HepG2 (cell line): ENCODE measurements at regions not wholly inside any gene's neighbourhood (a gene's known extent, or its start where the extent isn't known, plus 50 kb on each side); places are given as distances from the start of the nearest gene placed in this dataset.

ENCODE experiments used
- ATAC-seq: fragments of 200-7000 bp; cut with Tn5 transposase; 3 replicates; pipeline ENCODE4 v1.9.1; 2020; ENCODE audit warnings: mild to moderate bottlenecking, moderate library complexity
- BruUV-seq: library from RNA; stranded (reverse); fragments of 400-500 nt; replicated peaks from 2 replicates; lab custom pipeline; 2021; lab: Mats Ljungman, UMichigan
- CTCF ChIA-PET: fragments of 300-600 bp; formaldehyde crosslinking; extraction: SDS; loops from one replicate; lab custom pipeline; 2021; ENCODE audit warnings: low total read pairs, inconsistent platforms, low intra/inter-chr PET ratio; lab: Yijun Ruan, JAX
- POLR2A ChIA-PET: fragments of 350-600 bp; sonication (Branson Sonifier 250); formaldehyde crosslinking; loops from one replicate; lab custom pipeline; 2020; ENCODE audit warnings: antibody characterized with exemption, inconsistent platforms; lab: Yijun Ruan, JAX
- DNase-seq: peaks from one replicate; pipeline ENCODE4 v3.0.0-alpha.2; 2015; ENCODE audit warnings: low spot score
- FAIRE-seq: peaks from 3 replicates; lab custom pipeline; 2011; peaks lifted over from hg19 to GRCh38; lab: Jason Lieb, UNC
- H2AFZ ChIP-seq: one replicate; pipeline ENCODE4 v1.6.1; 2011; ENCODE audit warnings: low read length, inconsistent platforms
- H3K27ac ChIP-seq: fragments of 300-600 bp; 3 replicates; pipeline ENCODE4 v1.8.0; 2011; ENCODE audit warnings: mixed run types, mild to moderate bottlenecking, mixed read lengths, low read length, inconsistent platforms; ENCODE audit not compliant: insufficient read depth; ENCODE audit errors: extremely low read length
- H3K27me3 ChIP-seq, 2 experiments: fragments of 200-600 bp in 1 of 2; 2 replicates in 1 of 2; 3 replicates in 1 of 2; pipeline versions ENCODE4 v1.6.0 to v1.8.0; 2011; ENCODE audit warnings: low read length in 2 of 2, mild to moderate bottlenecking in 2 of 2, moderate library complexity in 2 of 2, inconsistent platforms in 1 of 2; ENCODE audit not compliant: insufficient read depth in 2 of 2, control insufficient read depth in 1 of 2
- H3K36me3 ChIP-seq, 2 experiments: fragments of 200-600 bp in 1 of 2; replicated peaks in 1 of 2; 2 replicates in 1 of 2; 3 replicates in 1 of 2; pipeline versions ENCODE4 v1.5.1 to v1.8.0; 2011; ENCODE audit warnings: low read length in 2 of 2, inconsistent platforms in 1 of 2; ENCODE audit not compliant: insufficient read depth in 2 of 2, control insufficient read depth in 1 of 2
- H3K4me1 ChIP-seq: 2 replicates; pipeline ENCODE4 v1.5.1; 2012; ENCODE audit warnings: low read length, inconsistent platforms; ENCODE audit not compliant: insufficient read depth
- H3K4me2 ChIP-seq: 2 replicates; pipeline ENCODE4 v1.6.0; 2011; ENCODE audit warnings: low read depth, low read length, inconsistent platforms
- H3K4me3 ChIP-seq, 3 experiments: fragments of 200-600 bp in 1 of 3; sonication (generic), shearing (Covaris generic) in 1 of 3; replicated peaks in 1 of 3; 2 replicates each; pipeline ENCODE4 v1.5.1; 2011 to 2016; ENCODE audit warnings: low read length in 3 of 3, inconsistent platforms in 2 of 3, low read depth in 2 of 3, mild to moderate bottlenecking in 2 of 3, control low read depth in 1 of 3, mixed read lengths in 1 of 3; ENCODE audit not compliant: insufficient read depth in 1 of 3
- H3K79me2 ChIP-seq: one replicate; pipeline ENCODE4 v1.6.1; 2011; ENCODE audit warnings: low read length, inconsistent platforms; ENCODE audit not compliant: insufficient read depth
- H3K9ac ChIP-seq: 2 replicates; pipeline ENCODE4 v1.6.0; 2011; ENCODE audit warnings: mild to moderate bottlenecking, low read depth, low read length, inconsistent platforms; ENCODE audit not compliant: insufficient read depth
- H3K9me3 ChIP-seq: 2 replicates; pipeline ENCODE4 v1.5.1; 2012; ENCODE audit warnings: mild to moderate bottlenecking, low read length
- H4K20me1 ChIP-seq: 2 replicates; pipeline ENCODE4 v1.6.0; 2011; ENCODE audit warnings: inconsistent platforms, mild to moderate bottlenecking, low read length, moderate library complexity; ENCODE audit not compliant: insufficient read depth
- ISL2 ChIP-seq: sonication (generic); formaldehyde crosslinking; IDR thresholded peaks from 2 replicates; pipeline ENCODE4 v1.5.0; 2020; ENCODE audit warnings: missing genetic modification reagents
- MAZ ChIP-seq, 2 experiments: sonication (generic) in 1 of 2; formaldehyde crosslinking in 1 of 2; IDR thresholded peaks; 2 replicates each; pipeline versions ENCODE4 v1.5.0 to v1.6.1; 2012 to 2020; ENCODE audit warnings: low read depth in 2 of 2, mild to moderate bottlenecking in 2 of 2, borderline replicate concordance in 1 of 2, improper control_type of control experiment in 1 of 2, low read length in 1 of 2, missing genetic modification reagents in 1 of 2, moderate library complexity in 1 of 2
- MYC ChIP-seq: sonication (generic); formaldehyde crosslinking; IDR thresholded peaks from 2 replicates; pipeline ENCODE4 v1.9.0; 2021; ENCODE audit warnings: missing genetic modification reagents, borderline replicate concordance
- NCOR1 ChIP-seq: fragments of 200-600 bp; sonication (generic); IDR thresholded peaks from 2 replicates; pipeline ENCODE4 v1.7.0; 2017; ENCODE audit warnings: antibody characterized with exemption, low read length, borderline replicate concordance
- PAWR ChIP-seq: sonication (generic); formaldehyde crosslinking; IDR thresholded peaks from 2 replicates; pipeline ENCODE4 v1.4.0; 2020; ENCODE audit warnings: missing genetic modification reagents, mild to moderate bottlenecking, borderline replicate concordance
- SETDB1 ChIP-seq: sonication (generic); formaldehyde crosslinking; IDR thresholded peaks from 2 replicates; pipeline ENCODE4 v1.5.1; 2020; ENCODE audit warnings: missing genetic modification reagents, mild to moderate bottlenecking, borderline replicate concordance
- SIX4 ChIP-seq: sonication (generic); formaldehyde crosslinking; IDR thresholded peaks from 2 replicates; pipeline ENCODE4 v1.4.0; 2020; ENCODE audit warnings: missing genetic modification reagents
- TOE1 ChIP-seq: sonication (generic); formaldehyde crosslinking; IDR thresholded peaks from 2 replicates; pipeline ENCODE4 v1.4.0; 2020; ENCODE audit warnings: mild to moderate bottlenecking, missing genetic modification reagents
- ZNF10 ChIP-seq: sonication (generic); formaldehyde crosslinking; IDR thresholded peaks from 2 replicates; pipeline ENCODE4 v1.4.0; 2020; ENCODE audit warnings: mild to moderate bottlenecking, low read depth, missing genetic modification reagents, borderline replicate concordance
- ZNF12 ChIP-seq: sonication (generic); formaldehyde crosslinking; IDR thresholded peaks from 2 replicates; pipeline ENCODE4 v1.5.0; 2020; ENCODE audit warnings: missing genetic modification reagents
- ZNF337 ChIP-seq: sonication (generic); formaldehyde crosslinking; IDR thresholded peaks from 2 replicates; pipeline ENCODE4 v1.5.1; 2020; ENCODE audit warnings: missing genetic modification reagents, low read depth, mild to moderate bottlenecking, borderline replicate concordance
- ZNF703 ChIP-seq: sonication (generic); formaldehyde crosslinking; IDR thresholded peaks from 2 replicates; pipeline ENCODE4 v1.5.1; 2020; ENCODE audit warnings: missing genetic modification reagents, mild to moderate bottlenecking, moderate library complexity, borderline replicate concordance
- ZNF816 ChIP-seq: sonication (generic); formaldehyde crosslinking; IDR thresholded peaks from 2 replicates; pipeline ENCODE4 v1.8.0; 2022; ENCODE audit warnings: missing genetic modification reagents, mild to moderate bottlenecking, borderline replicate concordance
- WGBS: methylation state at CpG from one replicate; pipeline ENCODE4 v1.1.6; 2017; ENCODE audit warnings: low lambda C conversion rate; 5-methylcytosine and 5-hydroxymethylcytosine counted together
- in situ Hi-C: cut with HindIII; loops from 2 replicates; pipeline ENCODE4 v1.10.0; 2017; ENCODE audit warnings: low pct_unique_long_range_greater_than_20kb; ENCODE audit not compliant: extremely low pct_ligation_motif_present
- intact Hi-C: fragments of 100-400 bp; cut with micrococcal nuclease; formaldehyde crosslinking; loops from one replicate; pipeline ENCODE4 v1.10.0; 2022; ENCODE audit not compliant: unreplicated experiment
- TF ChIP-seq, protein P1 (sequence below): fragments of 450-650 bp; IDR thresholded peaks from 2 replicates; pipeline ENCODE4 v1.6.1; 2016
- TF ChIP-seq, protein P2 (sequence below): IDR thresholded peaks from 2 replicates; pipeline ENCODE4 v1.6.1; 2012; ENCODE audit warnings: inconsistent platforms
- TF ChIP-seq, protein P3 (sequence below): sonication (generic); formaldehyde crosslinking; IDR thresholded peaks from 2 replicates; pipeline ENCODE4 v1.4.0; 2020; ENCODE audit warnings: mild to moderate bottlenecking, missing genetic modification reagents, borderline replicate concordance

DNA sequence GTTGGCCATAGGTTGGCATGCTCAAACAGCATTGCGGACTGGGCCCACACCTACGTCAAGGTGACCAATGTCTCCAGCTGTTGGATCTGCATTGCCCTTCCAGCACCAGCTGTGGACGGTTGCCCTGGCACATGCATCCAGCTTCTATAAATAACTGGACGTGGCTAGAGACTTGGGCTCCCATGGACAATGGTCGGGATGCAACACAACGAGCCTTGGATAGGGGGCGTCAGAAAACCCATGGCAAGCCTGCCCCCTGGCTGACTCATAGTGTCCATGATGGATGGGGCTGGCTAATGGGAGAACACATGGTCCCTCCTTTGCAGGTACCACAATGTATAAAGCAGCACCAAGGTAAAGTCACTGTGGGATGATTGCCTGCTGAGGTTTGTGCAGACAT is 331.6 kb upstream of the FAR2 start:
- no peak overlapping the region for H3K9ac ChIP-seq
- H3K4me1 ChIP-seq, result no peaks in the 10 kb centered on the region
- FAIRE-seq, result no peak
- H3K79me2 ChIP-seq, result no peaks in the 10 kb centered on the region
- no TSS peak for BruUV-seq
- H3K36me3 ChIP-seq, result no peaks in the 10 kb centered on the region
- no peaks in the 10 kb centered on the region for H3K27me3 ChIP-seq
- no peaks in the 10 kb centered on the region for H4K20me1 ChIP-seq
- no peak for TF ChIP-seq ZNF337 (CRISPR knock-in tag)
- TF ChIP-seq SETDB1 (CRISPR knock-in tag), result no peak
- no peak for TF ChIP-seq ISL2 (CRISPR knock-in tag)
- no peak for TF ChIP-seq ZNF10 (CRISPR knock-in tag)
- TF ChIP-seq, protein P1, sequence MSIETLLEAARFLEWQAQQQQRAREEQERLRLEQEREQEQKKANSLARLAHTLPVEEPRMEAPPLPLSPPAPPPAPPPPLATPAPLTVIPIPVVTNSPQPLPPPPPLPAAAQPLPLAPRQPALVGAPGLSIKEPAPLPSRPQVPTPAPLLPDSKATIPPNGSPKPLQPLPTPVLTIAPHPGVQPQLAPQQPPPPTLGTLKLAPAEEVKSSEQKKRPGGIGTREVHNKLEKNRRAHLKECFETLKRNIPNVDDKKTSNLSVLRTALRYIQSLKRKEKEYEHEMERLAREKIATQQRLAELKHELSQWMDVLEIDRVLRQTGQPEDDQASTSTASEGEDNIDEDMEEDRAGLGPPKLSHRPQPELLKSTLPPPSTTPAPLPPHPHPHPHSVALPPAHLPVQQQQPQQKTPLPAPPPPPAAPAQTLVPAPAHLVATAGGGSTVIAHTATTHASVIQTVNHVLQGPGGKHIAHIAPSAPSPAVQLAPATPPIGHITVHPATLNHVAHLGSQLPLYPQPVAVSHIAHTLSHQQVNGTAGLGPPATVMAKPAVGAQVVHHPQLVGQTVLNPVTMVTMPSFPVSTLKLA, result no peak
- TF ChIP-seq TOE1 (CRISPR knock-in tag), result no peak
- no peak for TF ChIP-seq ZNF816 (CRISPR knock-in tag)
- TF ChIP-seq, protein P2, sequence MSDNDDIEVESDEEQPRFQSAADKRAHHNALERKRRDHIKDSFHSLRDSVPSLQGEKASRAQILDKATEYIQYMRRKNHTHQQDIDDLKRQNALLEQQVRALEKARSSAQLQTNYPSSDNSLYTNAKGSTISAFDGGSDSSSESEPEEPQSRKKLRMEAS, result no peak
- no peak for TF ChIP-seq SIX4 (CRISPR knock-in tag)
- TF ChIP-seq, protein P3, sequence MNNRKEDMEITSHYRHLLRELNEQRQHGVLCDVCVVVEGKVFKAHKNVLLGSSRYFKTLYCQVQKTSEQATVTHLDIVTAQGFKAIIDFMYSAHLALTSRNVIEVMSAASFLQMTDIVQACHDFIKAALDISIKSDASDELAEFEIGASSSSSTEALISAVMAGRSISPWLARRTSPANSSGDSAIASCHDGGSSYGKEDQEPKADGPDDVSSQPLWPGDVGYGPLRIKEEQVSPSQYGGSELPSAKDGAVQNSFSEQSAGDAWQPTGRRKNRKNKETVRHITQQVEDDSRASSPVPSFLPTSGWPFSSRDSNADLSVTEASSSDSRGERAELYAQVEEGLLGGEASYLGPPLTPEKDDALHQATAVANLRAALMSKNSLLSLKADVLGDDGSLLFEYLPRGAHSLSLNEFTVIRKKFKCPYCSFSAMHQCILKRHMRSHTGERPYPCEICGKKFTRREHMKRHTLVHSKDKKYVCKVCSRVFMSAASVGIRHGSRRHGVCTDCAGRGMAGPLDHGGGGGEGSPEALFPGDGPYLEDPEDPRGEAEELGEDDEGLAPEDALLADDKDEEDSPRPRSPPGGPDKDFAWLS (CRISPR knock-in tag), result no peak
- TF ChIP-seq PAWR (CRISPR knock-in tag), result no peak
- TF ChIP-seq ZNF703 (CRISPR knock-in tag), result no peak
- no peak for TF ChIP-seq MAZ (IDR thresholded peaks at IDR 0.05; ENCODE audit: borderline replicate concordance, low read depth, low read length)
- no peak for TF ChIP-seq MAZ (CRISPR knock-in tag; IDR thresholded peaks at IDR 0.05; ENCODE audit: low read depth)
- no peak for TF ChIP-seq ZNF12 (CRISPR knock-in tag)
- TF ChIP-seq MYC, result no peak
- no peak for TF ChIP-seq NCOR1
- TF ChIP-seq, all 625 proteins: peak for 0
- H2AFZ ChIP-seq, result no peak overlapping the region
- in situ Hi-C loops, result no loop called here
- POLR2A ChIA-PET, result no interaction called here
- ATAC-seq (no peak), DNase-seq (no peak)
- CTCF ChIA-PET, result no interaction called here
- WGBS, result 3% methylated on average over 5 of the region's 7 CpGs
- H3K4me2 ChIP-seq, result no peak overlapping the region
- H3K4me3 ChIP-seq, result no peak overlapping the region
- intact Hi-C loops, result no loop called here
- no peaks in the 10 kb centered on the region for H3K9me3 ChIP-seq
- H3K27ac ChIP-seq, result no peak overlapping the region
